Stimulated activated CD4-positive, alpha-beta T cell treated with anti-CD3 and anti-CD28 coated beads, Interleukin-1b, Interleukin-23, amount 100 ng/mL, for 48 hours (primary cell): ENCODE measurements at regions not wholly inside any gene's neighbourhood (a gene's known extent, or its start where the extent isn't known, plus 50 kb on each side); places are given as distances from the start of the nearest gene placed in this dataset.

Experiments
- DNase-seq: peaks from one replicate; pipeline ENCODE4 v3.0.0-alpha.2; 2020

DNA sequence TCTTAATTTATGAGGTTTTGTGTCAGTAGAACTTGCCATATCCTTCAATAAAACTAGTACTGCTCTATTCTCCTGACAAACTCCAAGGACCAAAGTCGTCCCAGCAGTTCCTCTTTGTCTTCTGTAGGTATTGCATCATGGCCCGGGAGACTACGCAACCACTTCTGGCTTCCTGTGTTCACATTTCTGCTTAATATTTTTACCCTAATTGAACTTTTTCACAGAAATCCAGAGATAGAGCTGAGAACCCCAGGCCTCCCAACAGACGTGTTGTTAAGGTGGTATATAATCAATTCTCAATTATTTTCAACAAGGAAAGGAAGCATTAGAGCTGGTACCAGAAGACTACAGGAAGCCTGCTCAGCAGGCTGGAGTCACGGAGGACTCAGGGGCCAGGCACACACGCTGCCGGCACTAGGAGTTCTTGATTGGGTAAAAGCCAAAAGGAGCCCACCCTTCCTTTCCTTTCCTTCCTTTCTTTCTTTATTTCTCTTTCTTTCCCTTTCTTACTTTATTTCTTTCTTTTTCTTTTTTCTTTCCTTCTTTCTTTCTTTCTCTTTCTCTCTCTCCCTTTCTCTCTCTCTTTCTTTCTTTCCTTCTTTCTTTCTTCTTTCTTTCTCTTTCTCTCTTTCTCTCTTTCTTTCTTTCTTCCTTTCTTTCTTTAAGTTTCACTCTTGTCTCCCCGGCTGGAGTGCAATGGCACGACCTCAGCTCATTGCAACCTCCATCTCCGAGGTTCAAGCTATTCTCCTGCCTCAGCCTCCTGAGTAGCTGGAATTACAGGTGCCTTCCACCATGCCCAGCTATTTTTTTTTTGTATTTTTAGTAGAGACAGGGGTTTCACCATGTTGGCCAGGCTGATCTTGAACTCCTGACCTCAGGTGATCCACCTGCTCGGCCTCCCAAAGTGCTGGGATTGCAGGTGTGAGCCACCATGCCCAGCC, 173.7 kb downstream of the ZBTB18 start:
- DNase-seq: no peak

- no peak for DNase-seq
These were observed 175.4 kb downstream of the ZBTB18 start for GRCh38 chr1:244226435-244226834.

- DNase-seq: no peak
These were observed 179.4 kb downstream of the ZBTB18 start for GRCh38 chr1:244230470-244230869.

DNA sequence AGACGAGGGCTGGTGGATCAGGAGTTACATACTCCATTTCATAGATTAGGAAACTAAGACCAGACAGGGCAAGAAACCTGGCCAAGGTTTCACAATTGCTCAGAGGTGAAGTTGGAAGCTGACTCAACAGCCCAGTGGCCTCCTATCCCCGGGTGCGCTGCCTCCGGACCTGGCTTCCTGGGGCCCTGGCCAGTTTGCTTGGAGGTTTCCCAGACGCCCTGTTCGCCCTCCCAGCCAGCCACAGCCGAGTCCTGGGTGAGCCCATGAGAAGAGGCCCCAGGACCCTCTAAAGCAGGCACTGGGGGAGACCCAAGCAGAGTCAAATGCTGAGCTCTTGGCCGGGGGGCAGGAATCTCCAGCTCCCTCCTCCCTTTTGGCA, 180.1 kb downstream of the ZBTB18 start:
- no peak for DNase-seq

- DNase-seq: no peak
These were observed 180.7 kb downstream of the ZBTB18 start for GRCh38 chr1:244231572-244232315.

GRCh38 chr1:244234009-244234643, 183.0 kb downstream of the ZBTB18 start:
- DNase-seq: no peak

GRCh38 chr1:244235157-244235556, 184.1 kb downstream of the ZBTB18 start:
- DNase-seq: no peak

GRCh38 chr1:244236101-244236500, 185.0 kb downstream of the ZBTB18 start:
- no peak for DNase-seq

- no peak for DNase-seq
These were observed 185.6 kb downstream of the ZBTB18 start for GRCh38 chr1:244236721-244237120.

GRCh38 chr1:244237445-244237844, 186.4 kb downstream of the ZBTB18 start:
- no peak for DNase-seq

- no peak for DNase-seq
These were observed 188.2 kb downstream of the ZBTB18 start for GRCh38 chr1:244239261-244239770.

GRCh38 chr1:244241438-244241837, 190.4 kb downstream of the ZBTB18 start:
- DNase-seq: no peak

GRCh38 chr1:244242446-244242845, 191.4 kb downstream of the ZBTB18 start:
- DNase-seq: no peak

DNA sequence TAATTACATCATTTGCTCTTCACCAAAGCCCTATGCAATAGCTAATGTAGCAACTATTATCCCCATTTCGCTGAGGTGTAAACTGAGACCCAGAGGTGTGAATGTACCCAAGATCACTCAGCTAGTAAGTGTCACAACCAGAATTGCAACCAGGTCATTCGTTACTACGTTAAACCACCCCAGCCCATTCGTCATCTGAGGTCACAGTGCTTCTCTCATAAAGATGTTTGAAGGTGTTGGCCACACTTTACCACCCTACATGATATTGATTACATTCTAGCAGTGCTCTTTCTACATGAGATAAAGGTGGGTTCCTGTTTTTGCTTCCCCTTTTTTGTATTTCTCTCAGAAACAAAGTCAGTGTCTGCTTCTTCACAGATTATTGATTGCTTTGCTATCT, 195.3 kb downstream of the ZBTB18 start:
- no peak for DNase-seq

DNA sequence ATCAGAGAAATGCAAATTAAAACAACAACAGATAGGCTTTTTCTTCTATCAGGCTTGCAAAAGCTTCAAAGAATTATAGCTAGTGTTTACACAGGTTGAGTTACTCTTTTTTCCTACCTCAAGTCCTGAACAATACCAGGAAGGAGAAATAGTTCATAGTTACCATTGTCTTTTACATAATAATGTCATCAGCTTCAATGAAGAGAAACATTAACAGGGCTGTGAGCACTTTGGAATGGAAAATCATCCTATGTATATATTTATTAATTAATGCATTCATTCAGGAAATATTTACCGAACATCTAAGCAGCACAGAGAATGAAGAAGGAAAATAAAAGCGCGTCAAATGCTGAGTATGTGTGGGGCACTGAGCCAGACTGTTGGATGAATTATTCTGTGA, 197.3 kb downstream of the ZBTB18 start:
- DNase-seq: no peak

DNA sequence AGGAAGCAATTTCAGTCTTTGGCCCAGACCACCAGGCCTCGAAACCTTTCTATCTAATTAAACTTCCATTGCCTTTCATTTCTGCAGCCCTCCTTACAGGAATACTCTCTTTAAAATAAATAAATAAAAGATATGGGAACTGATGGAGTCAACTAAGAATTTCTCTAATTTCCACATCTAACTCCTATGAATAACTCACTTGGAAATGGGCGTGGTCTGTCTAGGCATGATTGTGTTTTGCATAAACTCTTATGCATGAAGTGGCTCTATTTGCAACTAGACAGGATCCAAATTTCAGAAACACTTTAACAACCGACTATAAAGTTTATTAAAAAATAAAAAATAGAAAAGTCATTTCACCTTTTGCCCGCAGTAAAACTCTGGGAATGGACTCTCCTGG, 199.5 kb downstream of the ADSS2 start:
- no peak for DNase-seq

DNA sequence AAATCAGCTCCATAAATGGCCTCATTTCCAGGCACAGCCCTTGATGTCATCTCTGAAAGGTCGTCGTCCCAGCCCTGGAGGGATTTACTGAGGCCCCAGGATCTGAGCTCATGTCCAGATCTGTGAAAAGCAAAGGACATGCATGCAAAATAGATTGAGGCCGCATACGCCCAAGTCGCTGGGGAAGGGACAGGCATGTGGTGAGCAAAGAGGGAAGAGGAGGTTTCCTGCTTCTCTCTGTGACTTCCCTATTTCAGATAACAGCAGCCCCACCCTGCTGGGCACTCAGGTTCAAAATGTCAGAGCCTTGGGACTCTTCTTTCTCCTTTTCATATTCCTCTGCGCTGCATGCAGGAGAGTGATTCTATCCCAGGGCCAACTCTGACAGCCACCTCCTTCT, 197.2 kb downstream of the ADSS2 start:
- no peak for DNase-seq

GRCh38 chr1:244255426-244255965, 196.2 kb downstream of the ADSS2 start:
- no peak for DNase-seq

DNA sequence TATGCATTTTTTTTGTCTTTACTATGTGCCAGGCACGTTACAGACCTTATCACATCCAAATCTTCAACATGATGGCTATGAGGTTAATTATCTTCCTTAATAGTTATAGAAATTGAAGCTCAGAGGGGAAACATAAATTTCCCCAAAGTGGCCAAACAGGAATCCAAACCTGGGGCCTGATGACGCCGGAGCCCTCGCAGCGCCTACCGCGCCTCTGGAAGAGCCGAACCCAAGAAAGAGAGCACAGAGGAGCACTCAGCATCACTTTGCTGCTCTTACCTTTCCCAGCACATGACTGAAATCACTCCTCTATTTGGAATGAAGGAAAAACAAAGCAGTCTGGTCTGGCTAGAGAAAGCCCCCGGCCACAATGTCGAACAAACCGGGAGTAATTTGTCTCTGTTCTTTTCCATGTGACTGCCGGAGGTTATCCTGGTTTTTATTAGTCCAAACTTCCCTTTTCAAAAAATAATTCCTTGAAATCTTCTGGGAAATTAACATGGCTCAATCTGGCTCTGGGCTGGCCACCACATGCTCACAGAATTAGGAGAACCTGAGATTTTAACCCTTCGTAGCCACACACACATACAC, 195.5 kb downstream of the ADSS2 start:
- DNase-seq: no peak

GRCh38 chr1:244264163-244264562, 187.5 kb downstream of the ADSS2 start:
- no peak for DNase-seq

GRCh38 chr1:244265507-244265906, 186.2 kb downstream of the ADSS2 start:
- no peak for DNase-seq

- no peak for DNase-seq
These were observed 182.5 kb downstream of the ADSS2 start for GRCh38 chr1:244269169-244269568.

GRCh38 chr1:244271004-244271403, 180.7 kb downstream of the ADSS2 start:
- no peak for DNase-seq
